Activated B cell treated with CpG ODN at 0.5 μM for 24 hours (primary cell): ENCODE measurements at regions not wholly inside any gene's neighbourhood (a gene's known extent, or its start where the extent isn't known, plus 50 kb on each side); places are given as distances from the start of the nearest gene placed in this dataset.

Source experiments
- ATAC-seq: fragments of 200-7000 bp; cut with Tn5 transposase; one replicate; pipeline ENCODE4 v1.10.0; 2021; ENCODE audit warnings: low read depth, mild to moderate bottlenecking, moderate library complexity
- CTCF ChIA-PET: fragments of 350-600 bp; sonication (Branson Sonifier 250); formaldehyde crosslinking; loops from one replicate; lab custom pipeline; 2021; ENCODE audit warnings: antibody characterized with exemption; lab: Charles Lee
- POLR2A ChIA-PET: fragments of 350-600 bp; sonication (Branson Sonifier 250); formaldehyde crosslinking; loops from one replicate; lab custom pipeline; 2021; ENCODE audit warnings: antibody characterized with exemption; lab: Charles Lee
- DNase-seq: peaks from one replicate; pipeline ENCODE4 v3.0.0; 2022
- H3K27ac Mint-ChIP-seq: one replicate; pipeline ENCODE4 v1.8.0; 2020; ENCODE audit warnings: mixed read lengths
- H3K27me3 Mint-ChIP-seq: one replicate; pipeline ENCODE4 v1.8.0; 2021; ENCODE audit warnings: mixed read lengths
- H3K36me3 Mint-ChIP-seq: one replicate; pipeline ENCODE4 v1.8.0; 2021; ENCODE audit warnings: low read depth, mixed read lengths
- H3K4me1 Mint-ChIP-seq: one replicate; pipeline ENCODE4 v1.8.0; 2021; ENCODE audit warnings: mixed read lengths
- H3K4me3 Mint-ChIP-seq: one replicate; pipeline ENCODE4 v1.8.0; 2020; ENCODE audit warnings: mild to moderate bottlenecking, mixed read lengths
- H3K9me3 Mint-ChIP-seq: one replicate; pipeline ENCODE4 v1.8.0; 2020; ENCODE audit warnings: mixed read lengths
- CTCF ChIP-seq: fragments of 200-600 bp; IDR thresholded peaks from one replicate; pipeline ENCODE4 v1.8.0; 2022; ENCODE audit warnings: antibody characterized with exemption, mild to moderate bottlenecking
- intact Hi-C: fragments of 100-400 bp; cut with micrococcal nuclease; formaldehyde crosslinking; loops from one replicate; pipeline ENCODE4 v1.15.1; 2024

GRCh38 chr5:155625897-155626543 lies 612.5 kb downstream of the KIF4B start:
- ATAC-seq (no peak), DNase-seq (no peak)
- no peak overlapping the region for H3K4me3 Mint-ChIP-seq
- H3K9me3 Mint-ChIP-seq: no peaks in the 10 kb centered on the region
- ChIA-PET CTCF (no interaction called here), POLR2A (no interaction called here)
- intact Hi-C loops: no loop called here
- no peak for TF ChIP-seq CTCF
- no peak overlapping the region for H3K27ac Mint-ChIP-seq
- peaks cover 6% of the 10 kb centered on the region for H3K27me3 Mint-ChIP-seq
- H3K4me1 Mint-ChIP-seq: no peaks in the 10 kb centered on the region
- H3K36me3 Mint-ChIP-seq: no peaks in the 10 kb centered on the region

- Mint-ChIP-seq H3K4me1 (no peaks in the 10 kb centered on the region), H3K4me3 (no peak overlapping the region), H3K27me3 (peaks cover 5% of the 10 kb centered on the region), H3K27ac (no peak overlapping the region), H3K9me3 (no peaks in the 10 kb centered on the region), H3K36me3 (no peaks in the 10 kb centered on the region)
- CTCF ChIA-PET: no interaction called here
- intact Hi-C loops: no loop called here
- POLR2A ChIA-PET: no interaction called here
- no peak for ATAC-seq
- no peak for DNase-seq
- no peak for TF ChIP-seq CTCF
Observed at GRCh38 chr5:155626592-155626991, 613.0 kb downstream of the KIF4B start.

GRCh38 chr5:155628346-155628745 lies 614.8 kb downstream of the KIF4B start:
- Mint-ChIP-seq H3K27me3 (peaks cover 2% of the 10 kb centered on the region), H3K36me3 (no peaks in the 10 kb centered on the region), H3K4me3 (no peak overlapping the region), H3K4me1 (no peaks in the 10 kb centered on the region), H3K9me3 (no peaks in the 10 kb centered on the region), H3K27ac (no peak overlapping the region)
- no peak for DNase-seq
- intact Hi-C loops: no loop called here
- no peak for ATAC-seq
- POLR2A ChIA-PET: no interaction called here
- CTCF ChIA-PET: no interaction called here
- TF ChIP-seq CTCF: no peak

- TF ChIP-seq CTCF: no peak
- peaks cover 5% of the 10 kb centered on the region for H3K9me3 Mint-ChIP-seq
- H3K4me1 Mint-ChIP-seq: no peaks in the 10 kb centered on the region
- peaks cover 2% of the 10 kb centered on the region for H3K27me3 Mint-ChIP-seq
- H3K4me3 Mint-ChIP-seq: no peak overlapping the region
- ChIA-PET POLR2A (no interaction called here), CTCF (no interaction called here)
- DNase-seq: no peak
- no peak overlapping the region for H3K27ac Mint-ChIP-seq
- no peaks in the 10 kb centered on the region for H3K36me3 Mint-ChIP-seq
- ATAC-seq: no peak
- intact Hi-C loops: no loop called here
Observed at GRCh38 chr5:155629597-155629996, 616.0 kb downstream of the KIF4B start.

- Mint-ChIP-seq H3K9me3 (peaks cover 6% of the 10 kb centered on the region), H3K27me3 (peaks cover 4% of the 10 kb centered on the region), H3K4me3 (no peak overlapping the region), H3K36me3 (no peaks in the 10 kb centered on the region), H3K4me1 (no peaks in the 10 kb centered on the region), H3K27ac (no peak overlapping the region)
- no peak for TF ChIP-seq CTCF
- ATAC-seq (no peak), DNase-seq (no peak)
- intact Hi-C loops: no loop called here
- POLR2A ChIA-PET: no interaction called here
- CTCF ChIA-PET: no interaction called here
Observed at GRCh38 chr5:155631116-155631515, 617.6 kb downstream of the KIF4B start.
